Endometrial microvascular endothelial cells (primary cell): ENCODE measurements at regions not wholly inside any gene's neighbourhood (a gene's known extent, or its start where the extent isn't known, plus 50 kb on each side); places are given as distances from the start of the nearest gene placed in this dataset.

ENCODE experiments used
- in situ Hi-C: cut with HindIII; loops from 2 replicates; pipeline ENCODE4 v1.10.0; 2017; ENCODE audit warnings: low sequenced_read_pairs, low pct_unique_long_range_greater_than_20kb; ENCODE audit errors: inconsistent ontology term

- in situ Hi-C loops = no loop called here
Observed at GRCh38 chr12:107560899-107561285, 124.7 kb upstream of the PWP1 start.

GRCh38 chr12:107564946-107565345 is 120.7 kb upstream of the PWP1 start:
- in situ Hi-C loops = no loop called here

- in situ Hi-C loops = no loop called here
Observed at GRCh38 chr12:107565551-107565950, 120.0 kb upstream of the PWP1 start.

GRCh38 chr12:107567876-107568619 is 117.6 kb upstream of the PWP1 start:
- in situ Hi-C loops = no loop called here

GRCh38 chr12:107568718-107569117 is 116.9 kb upstream of the PWP1 start:
- in situ Hi-C loops = no loop called here

GRCh38 chr12:107570721-107571120 is 114.9 kb upstream of the PWP1 start:
- in situ Hi-C loops = no loop called here

GRCh38 chr12:107571492-107571891 is 114.1 kb upstream of the PWP1 start:
- in situ Hi-C loops = no loop called here

GRCh38 chr12:107574691-107575090 is 110.9 kb upstream of the PWP1 start:
- in situ Hi-C loops = no loop called here

- in situ Hi-C loops = no loop called here
Observed at GRCh38 chr12:107580750-107581618, 104.6 kb upstream of the PWP1 start.

GRCh38 chr12:107581619-107582015 is 104.0 kb upstream of the PWP1 start:
- in situ Hi-C loops = no loop called here

- in situ Hi-C loops = no loop called here
Observed at GRCh38 chr12:107583551-107583950, 102.0 kb upstream of the PWP1 start.

GRCh38 chr12:107584563-107584962 is 101.0 kb upstream of the PWP1 start:
- in situ Hi-C loops = no loop called here

GRCh38 chr12:107586256-107586970 is 99.2 kb upstream of the PWP1 start:
- in situ Hi-C loops = no loop called here

GRCh38 chr12:107590413-107590812 is 95.2 kb upstream of the PWP1 start:
- in situ Hi-C loops = no loop called here

GRCh38 chr12:107590814-107591375 is 94.7 kb upstream of the PWP1 start:
- in situ Hi-C loops = no loop called here

- in situ Hi-C loops = no loop called here
Observed at GRCh38 chr12:107593713-107594381, 91.8 kb upstream of the PWP1 start.

- in situ Hi-C loops = no loop called here
Observed at GRCh38 chr12:107594995-107595394, 90.6 kb upstream of the PWP1 start.

GRCh38 chr12:107597695-107598410 is 87.7 kb upstream of the PWP1 start:
- in situ Hi-C loops = no loop called here
